ENCODE measurements at regions not wholly inside any gene's neighbourhood (a gene's known extent, or its start where the extent isn't known, plus 50 kb on each side); places are given as distances from the start of the nearest gene placed in this dataset.

GRCh38 chr3:117105686-117106085 is 396.1 kb downstream of the TUSC7 start:
- TF ChIP-seq CTBP1 (IDR thresholded peaks at IDR 0.05; ENCODE audit: borderline replicate concordance), result no peak
- TF ChIP-seq ELF4 (IDR thresholded peaks at IDR 0.05), result no peak
